ENCODE measurements at regions not wholly inside any gene's neighbourhood (a gene's known extent, or its start where the extent isn't known, plus 50 kb on each side); places are given as distances from the start of the nearest gene placed in this dataset.

DNA sequence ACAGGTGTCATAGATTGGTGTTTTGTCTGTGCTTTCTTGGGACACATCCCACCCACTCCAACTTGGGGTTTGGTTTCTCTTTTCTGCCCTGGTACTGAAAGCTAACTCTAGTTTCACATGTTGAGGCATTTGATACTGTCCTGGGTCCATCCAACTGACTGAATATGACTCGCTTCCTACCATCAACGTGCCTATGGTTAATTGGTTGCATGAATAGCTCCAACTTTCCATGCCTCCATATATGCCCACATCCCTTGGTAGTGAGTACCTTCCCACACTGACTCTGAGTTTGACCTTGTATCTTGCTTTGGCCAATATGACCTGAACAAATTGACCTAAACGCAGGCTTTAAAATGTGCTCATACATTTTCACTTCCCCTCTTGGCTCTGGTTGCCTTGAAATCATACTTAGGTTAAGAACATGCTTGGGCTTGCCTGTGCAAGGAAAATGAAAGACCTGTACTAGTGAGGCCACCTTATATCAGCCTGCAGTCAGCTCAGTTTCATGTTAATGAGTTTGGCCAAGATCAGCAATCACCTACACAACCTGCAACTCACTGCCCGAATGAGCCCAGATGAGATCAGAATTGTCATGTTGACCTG is 81.0 kb upstream of the KCNK2 start:
- intact Hi-C loops (cut with micrococcal nuclease), result no loop called here
- no peaks in the 10 kb centered on the region for H3K36me3 ChIP-seq (ENCODE audit: low read depth, low read length)

DNA sequence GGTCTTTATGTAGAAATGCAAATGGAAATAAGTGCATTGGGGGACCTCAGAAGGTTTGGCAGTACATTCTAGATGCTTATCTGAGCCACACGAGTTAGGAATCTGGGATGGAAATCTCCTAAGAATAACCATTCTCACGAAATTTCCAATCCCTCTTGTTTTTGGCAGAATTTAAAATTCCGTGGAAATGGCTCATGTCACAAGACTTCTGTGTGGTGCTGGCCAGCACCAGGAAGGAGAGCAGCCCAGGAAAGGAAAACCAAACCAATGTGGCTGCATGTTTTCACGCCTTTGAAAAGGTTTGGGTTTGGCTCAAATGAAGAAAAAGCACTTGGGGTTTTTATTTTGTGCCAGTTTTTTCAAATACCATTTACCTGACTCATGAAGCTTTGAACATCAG is 80.1 kb upstream of the KCNK2 start:
- ChIA-PET CTCF (no interaction called here), POLR2A (ENCODE audit: unreplicated experiment) (interaction anchor here (0.7 kb wide), 1 partner anchor 341 kb away, joined by 5 read pairs; no protein-coding TSS in a partner anchor)
- H3K9ac ChIP-seq (ENCODE audit: low read length), result no peak overlapping the region
- 0 out of 2 replicates have a peak overlapping the region, but pooled peaks have one; percentile 1 for H2AFZ ChIP-seq (ENCODE audit: low read length)
- H3K4me2 ChIP-seq (ENCODE audit: low read length), result no peak overlapping the region
- no peaks in the 10 kb centered on the region for H3K27me3 ChIP-seq (ENCODE audit: low read length)
- peak; percentile 33; the same call in 1 of the 2 replicates for ATAC-seq
- no peak overlapping the region for H3K27ac ChIP-seq (ENCODE audit: low read length)
- H4K20me1 ChIP-seq (ENCODE audit: low read length), result no peaks in the 10 kb centered on the region
- H3K4me1 ChIP-seq (ENCODE audit: insufficient read depth, low read length), result 0 out of 2 replicates have a peak, but pooled peaks cover 5% of the 10 kb centered on the region
- H3K9me3 ChIP-seq (ENCODE audit: low read length), result no peaks in the 10 kb centered on the region
- intact Hi-C loops (cut with micrococcal nuclease), result no loop called here
- H3F3A ChIP-seq (ENCODE audit: low read length, unreplicated experiment), result no peaks in the 10 kb centered on the region
- no peak overlapping the region for H3K4me3 ChIP-seq (ENCODE audit: low read length)
- H3K36me3 ChIP-seq (ENCODE audit: low read depth, low read length), result no peaks in the 10 kb centered on the region
- BruUV-seq (replicated peaks), result no TSS peak
- no peaks in the 10 kb centered on the region for H3K9me2 ChIP-seq (replicated peaks; ENCODE audit: low read length)
- no peaks in the 10 kb centered on the region for H3K79me2 ChIP-seq (ENCODE audit: low read length)
- peak; percentile 44 for DNase-seq
- TF ChIP-seq, protein P1, sequence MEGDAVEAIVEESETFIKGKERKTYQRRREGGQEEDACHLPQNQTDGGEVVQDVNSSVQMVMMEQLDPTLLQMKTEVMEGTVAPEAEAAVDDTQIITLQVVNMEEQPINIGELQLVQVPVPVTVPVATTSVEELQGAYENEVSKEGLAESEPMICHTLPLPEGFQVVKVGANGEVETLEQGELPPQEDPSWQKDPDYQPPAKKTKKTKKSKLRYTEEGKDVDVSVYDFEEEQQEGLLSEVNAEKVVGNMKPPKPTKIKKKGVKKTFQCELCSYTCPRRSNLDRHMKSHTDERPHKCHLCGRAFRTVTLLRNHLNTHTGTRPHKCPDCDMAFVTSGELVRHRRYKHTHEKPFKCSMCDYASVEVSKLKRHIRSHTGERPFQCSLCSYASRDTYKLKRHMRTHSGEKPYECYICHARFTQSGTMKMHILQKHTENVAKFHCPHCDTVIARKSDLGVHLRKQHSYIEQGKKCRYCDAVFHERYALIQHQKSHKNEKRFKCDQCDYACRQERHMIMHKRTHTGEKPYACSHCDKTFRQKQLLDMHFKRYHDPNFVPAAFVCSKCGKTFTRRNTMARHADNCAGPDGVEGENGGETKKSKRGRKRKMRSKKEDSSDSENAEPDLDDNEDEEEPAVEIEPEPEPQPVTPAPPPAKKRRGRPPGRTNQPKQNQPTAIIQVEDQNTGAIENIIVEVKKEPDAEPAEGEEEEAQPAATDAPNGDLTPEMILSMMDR (conservative IDR thresholded peaks at IDR 0.05; ENCODE audit: low read depth, low read length), result no peak
- TF ChIP-seq EZH2 (IDR thresholded peaks at IDR 0.05; ENCODE audit: low read length, unreplicated experiment), result no peak
- TF ChIP-seq EZH2phosphoT487 (IDR thresholded peaks at IDR 0.05; ENCODE audit: borderline replicate concordance, low read length), result no peak

More for the DNA sequence above, 81.0 kb upstream of the KCNK2 start:
- no peak for DNase-seq
- Histone ChIP-seq H3K9me2 (replicated peaks; ENCODE audit: low read length) (no peaks in the 10 kb centered on the region), H3K79me2 (ENCODE audit: low read length) (no peaks in the 10 kb centered on the region), H3K4me1 (ENCODE audit: insufficient read depth, low read length) (0 out of 2 replicates have a peak, but pooled peaks cover 5% of the 10 kb centered on the region), H2AFZ (ENCODE audit: low read length) (no peak overlapping the region), H3F3A (ENCODE audit: low read length, unreplicated experiment) (no peaks in the 10 kb centered on the region), H3K9ac (ENCODE audit: low read length) (no peak overlapping the region), H3K4me3 (ENCODE audit: low read length) (no peak overlapping the region), H3K9me3 (ENCODE audit: low read length) (no peaks in the 10 kb centered on the region), H3K4me2 (ENCODE audit: low read length) (no peak overlapping the region), H3K27me3 (ENCODE audit: low read length) (no peaks in the 10 kb centered on the region), H4K20me1 (ENCODE audit: low read length) (no peaks in the 10 kb centered on the region), H3K27ac (ENCODE audit: low read length) (no peak overlapping the region)
- ChIA-PET CTCF (no interaction called here), POLR2A (ENCODE audit: unreplicated experiment) (no interaction called here)
- ATAC-seq, result no peak
- no peak for TF ChIP-seq EZH2 (IDR thresholded peaks at IDR 0.05; ENCODE audit: low read length, unreplicated experiment)
- TF ChIP-seq EZH2phosphoT487 (IDR thresholded peaks at IDR 0.05; ENCODE audit: borderline replicate concordance, low read length), result no peak
- TF ChIP-seq, protein P1 (conservative IDR thresholded peaks at IDR 0.05; ENCODE audit: low read depth, low read length), result no peak
- BruUV-seq (replicated peaks), result no TSS peak

DNA sequence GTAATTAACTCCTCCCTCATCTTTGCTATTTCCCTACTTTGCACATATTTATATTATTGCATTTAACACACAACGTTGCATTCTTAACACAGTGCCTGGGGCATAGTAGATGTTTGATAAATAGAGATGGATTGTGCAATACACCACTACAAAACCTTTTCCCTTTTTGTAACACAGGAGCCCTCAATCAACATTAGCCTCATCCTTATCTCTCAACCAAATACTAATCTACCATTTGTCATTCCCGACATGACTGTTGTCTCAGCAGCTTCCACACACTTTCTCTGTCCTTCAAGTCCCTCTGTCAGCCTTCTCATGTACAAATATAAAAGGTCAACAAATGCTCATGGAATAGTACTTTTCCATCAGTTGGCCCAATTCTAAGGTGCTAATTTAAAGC is 78.9 kb upstream of the KCNK2 start:
- H3K4me1 ChIP-seq (ENCODE audit: insufficient read depth, low read length), result 0 out of 2 replicates have a peak, but pooled peaks cover 5% of the 10 kb centered on the region

More for the DNA sequence above, 78.9 kb upstream of the KCNK2 start:
- Histone ChIP-seq H3K4me2 (ENCODE audit: low read length) (no peak overlapping the region), H3K4me3 (ENCODE audit: low read length) (no peak overlapping the region), H3K9ac (ENCODE audit: low read length) (no peak overlapping the region), H3K9me3 (ENCODE audit: low read length) (no peaks in the 10 kb centered on the region), H4K20me1 (ENCODE audit: low read length) (no peaks in the 10 kb centered on the region), H3K36me3 (ENCODE audit: low read depth, low read length) (no peaks in the 10 kb centered on the region), H3F3A (ENCODE audit: low read length, unreplicated experiment) (no peaks in the 10 kb centered on the region), H2AFZ (ENCODE audit: low read length) (no peak overlapping the region), H3K79me2 (ENCODE audit: low read length) (no peaks in the 10 kb centered on the region), H3K27me3 (ENCODE audit: low read length) (no peaks in the 10 kb centered on the region), H3K27ac (ENCODE audit: low read length) (no peak overlapping the region), H3K9me2 (replicated peaks; ENCODE audit: low read length) (no peaks in the 10 kb centered on the region)
- ChIA-PET CTCF (no interaction called here), POLR2A (ENCODE audit: unreplicated experiment) (no interaction called here)
- no TSS peak for BruUV-seq (replicated peaks)
- no peak for ATAC-seq
- TF ChIP-seq, protein P1 (conservative IDR thresholded peaks at IDR 0.05; ENCODE audit: low read depth, low read length), result no peak
- TF ChIP-seq EZH2 (IDR thresholded peaks at IDR 0.05; ENCODE audit: low read length, unreplicated experiment), result no peak
- no peak for TF ChIP-seq EZH2phosphoT487 (IDR thresholded peaks at IDR 0.05; ENCODE audit: borderline replicate concordance, low read length)
- intact Hi-C loops (cut with micrococcal nuclease), result no loop called here
- DNase-seq, result no peak
